ENCODE measurements at regions not wholly inside any gene's neighbourhood (a gene's known extent, or its start where the extent isn't known, plus 50 kb on each side); places are given as distances from the start of the nearest gene placed in this dataset.
A peak's percentile ranks its signal among the peaks of the same experiment; 100 is the strongest.

GRCh38 chr2:736939-737338 lies 59.7 kb upstream of the TMEM18 start:
- FAIRE-seq (no peak), DNase-seq (no peak)
- Histone ChIP-seq H3K36me3 (ENCODE audit: control insufficient read depth in 3 of 3, insufficient read depth in 2 of 3, low read depth in 1 of 3, low read length in 3 of 3) (no peaks in the 10 kb centered on the region), H3K4me1 (ENCODE audit: control insufficient read depth in 3 of 3, insufficient read depth in 2 of 3, low read depth in 1 of 3, low read length in 2 of 3) (peaks cover 0 to 5% (median 0%) of the 10 kb centered on the region in 3 donors), H3K4me3 (ENCODE audit: low read depth in 1 of 3, low read length in 3 of 3) (no peak overlapping the region), H3K27ac (ENCODE audit: low read depth in 1 of 3, low read length in 2 of 3) (no peak overlapping the region), H3K27me3 (ENCODE audit: control insufficient read depth in 3 of 3, insufficient read depth in 3 of 3, low read length in 3 of 3) (peaks cover 0 to 4% (median 0%) of the 10 kb centered on the region in 3 donors), H3K9me3 (ENCODE audit: control insufficient read depth in 2 of 2, insufficient read depth in 1 of 2, low read depth in 1 of 2, low read length in 1 of 2) (no peaks in the 10 kb centered on the region)

GRCh38 chr2:735670-736218 lies 58.5 kb upstream of the TMEM18 start:
- WGBS, 3 donors = 36 to 42% (median 40%) methylated on average over 5 of the region's 5 CpGs

GRCh38 chr2:734496-734895 lies 57.3 kb upstream of the TMEM18 start:
- H3K9me3 ChIP-seq (ENCODE audit: control insufficient read depth in 2 of 2, insufficient read depth in 1 of 2, low read depth in 1 of 2, low read length in 1 of 2) = no peaks in the 10 kb centered on the region
- H3K27me3 ChIP-seq (ENCODE audit: control insufficient read depth in 3 of 3, insufficient read depth in 3 of 3, low read length in 3 of 3) = peaks cover 0 to 3% (median 3%) of the 10 kb centered on the region in 3 donors
- no peak for DNase-seq
- peaks cover 0 to 1% (median 0%) of the 10 kb centered on the region in 3 donors for H3K4me1 ChIP-seq (ENCODE audit: control insufficient read depth in 3 of 3, insufficient read depth in 2 of 3, low read depth in 1 of 3, low read length in 2 of 3)
- no peaks in the 10 kb centered on the region for H3K36me3 ChIP-seq (ENCODE audit: control insufficient read depth in 3 of 3, insufficient read depth in 2 of 3, low read depth in 1 of 3, low read length in 3 of 3)
- WGBS, 3 donors = 89 to 91% (median 90%) methylated on average over 8 of the region's 8 CpGs
- no peak overlapping the region for H3K4me3 ChIP-seq (ENCODE audit: low read depth in 1 of 3, low read length in 3 of 3)
- H3K27ac ChIP-seq (ENCODE audit: low read depth in 1 of 3, low read length in 2 of 3) = no peak overlapping the region
- FAIRE-seq = no peak

More at GRCh38 chr2:735670-736218, 58.5 kb upstream of the TMEM18 start:
- Histone ChIP-seq H3K4me1 (ENCODE audit: control insufficient read depth in 3 of 3, insufficient read depth in 2 of 3, low read depth in 1 of 3, low read length in 2 of 3) (peaks cover 0 to 5% (median 0%) of the 10 kb centered on the region in 3 donors), H3K36me3 (ENCODE audit: control insufficient read depth in 3 of 3, insufficient read depth in 2 of 3, low read depth in 1 of 3, low read length in 3 of 3) (no peaks in the 10 kb centered on the region), H3K27ac (ENCODE audit: low read depth in 1 of 3, low read length in 2 of 3) (no peak overlapping the region), H3K4me3 (ENCODE audit: low read depth in 1 of 3, low read length in 3 of 3) (no peak overlapping the region), H3K9me3 (ENCODE audit: control insufficient read depth in 2 of 2, insufficient read depth in 1 of 2, low read depth in 1 of 2, low read length in 1 of 2) (no peaks in the 10 kb centered on the region), H3K27me3 (ENCODE audit: control insufficient read depth in 3 of 3, insufficient read depth in 3 of 3, low read length in 3 of 3) (peaks cover 0 to 3% (median 3%) of the 10 kb centered on the region in 3 donors)
- no peak for FAIRE-seq
- peak in 1 of 2 donors; percentile 6 for DNase-seq

GRCh38 chr2:733495-733894 lies 56.3 kb upstream of the TMEM18 start:
- Histone ChIP-seq H3K27ac (ENCODE audit: low read depth in 1 of 3, low read length in 2 of 3) (no peak overlapping the region), H3K27me3 (ENCODE audit: control insufficient read depth in 3 of 3, insufficient read depth in 3 of 3, low read length in 3 of 3) (peaks cover 0 to 3% (median under 1%) of the 10 kb centered on the region in 3 donors), H3K36me3 (ENCODE audit: control insufficient read depth in 3 of 3, insufficient read depth in 2 of 3, low read depth in 1 of 3, low read length in 3 of 3) (no peaks in the 10 kb centered on the region), H3K4me3 (ENCODE audit: low read depth in 1 of 3, low read length in 3 of 3) (no peak overlapping the region), H3K9me3 (ENCODE audit: control insufficient read depth in 2 of 2, insufficient read depth in 1 of 2, low read depth in 1 of 2, low read length in 1 of 2) (no peaks in the 10 kb centered on the region), H3K4me1 (ENCODE audit: control insufficient read depth in 3 of 3, insufficient read depth in 2 of 3, low read depth in 1 of 3, low read length in 2 of 3) (no peaks in the 10 kb centered on the region)
- DNase-seq (no peak), FAIRE-seq (no peak)
- 82 to 87% (median 83%) methylated on average over 8 of the region's 8 CpGs for WGBS, 3 donors

GRCh38 chr2:733001-733400 lies 55.8 kb upstream of the TMEM18 start:
- DNase-seq (no peak), FAIRE-seq (no peak)
- H3K4me3 ChIP-seq (ENCODE audit: low read depth in 1 of 3, low read length in 3 of 3) = no peak overlapping the region
- H3K4me1 ChIP-seq (ENCODE audit: control insufficient read depth in 3 of 3, insufficient read depth in 2 of 3, low read depth in 1 of 3, low read length in 2 of 3) = no peaks in the 10 kb centered on the region
- peaks cover 0 to 3% (median 0%) of the 10 kb centered on the region in 3 donors for H3K27me3 ChIP-seq (ENCODE audit: control insufficient read depth in 3 of 3, insufficient read depth in 3 of 3, low read length in 3 of 3)
- H3K36me3 ChIP-seq (ENCODE audit: control insufficient read depth in 3 of 3, insufficient read depth in 2 of 3, low read depth in 1 of 3, low read length in 3 of 3) = no peaks in the 10 kb centered on the region
- WGBS, 3 donors = 90 to 94% (median 93%) methylated on average over 9 to 20 of the region's 20 CpGs
- no peaks in the 10 kb centered on the region for H3K9me3 ChIP-seq (ENCODE audit: control insufficient read depth in 2 of 2, insufficient read depth in 1 of 2, low read depth in 1 of 2, low read length in 1 of 2)
- no peak overlapping the region for H3K27ac ChIP-seq (ENCODE audit: low read depth in 1 of 3, low read length in 2 of 3)

- DNase-seq = no peak
- Histone ChIP-seq H3K27ac (ENCODE audit: low read depth in 1 of 3, low read length in 2 of 3) (no peak overlapping the region), H3K9me3 (ENCODE audit: control insufficient read depth in 2 of 2, insufficient read depth in 1 of 2, low read depth in 1 of 2, low read length in 1 of 2) (no peaks in the 10 kb centered on the region), H3K4me1 (ENCODE audit: control insufficient read depth in 3 of 3, insufficient read depth in 2 of 3, low read depth in 1 of 3, low read length in 2 of 3) (no peaks in the 10 kb centered on the region), H3K36me3 (ENCODE audit: control insufficient read depth in 3 of 3, insufficient read depth in 2 of 3, low read depth in 1 of 3, low read length in 3 of 3) (no peaks in the 10 kb centered on the region), H3K27me3 (ENCODE audit: control insufficient read depth in 3 of 3, insufficient read depth in 3 of 3, low read length in 3 of 3) (peaks cover 0 to 3% (median 0%) of the 10 kb centered on the region in 3 donors), H3K4me3 (ENCODE audit: low read depth in 1 of 3, low read length in 3 of 3) (no peak overlapping the region)
- 34 to 77% (median 74%) methylated on average over 9 to 14 of the region's 14 CpGs for WGBS, 3 donors
- no peak for FAIRE-seq
These were observed 54.5 kb upstream of the TMEM18 start for GRCh38 chr2:731711-732110.

- WGBS, 3 donors = 39 to 50% (median 44%) methylated on average over 10 of the region's 10 CpGs
- no peak for DNase-seq
- FAIRE-seq = no peak
These were observed 52.2 kb upstream of the TMEM18 start for GRCh38 chr2:729376-729861.

GRCh38 chr2:728165-728564 lies 51.0 kb upstream of the TMEM18 start:
- DNase-seq (no peak), FAIRE-seq (no peak)
- no peaks in the 10 kb centered on the region for H3K4me1 ChIP-seq (ENCODE audit: control insufficient read depth in 3 of 3, insufficient read depth in 2 of 3, low read depth in 1 of 3, low read length in 2 of 3)
- no peak overlapping the region for H3K27ac ChIP-seq (ENCODE audit: low read depth in 1 of 3, low read length in 2 of 3)
- no peak overlapping the region for H3K4me3 ChIP-seq (ENCODE audit: low read depth in 1 of 3, low read length in 3 of 3)
- peaks cover 0 to 3% (median 0%) of the 10 kb centered on the region in 3 donors for H3K27me3 ChIP-seq (ENCODE audit: control insufficient read depth in 3 of 3, insufficient read depth in 3 of 3, low read length in 3 of 3)
- H3K36me3 ChIP-seq (ENCODE audit: control insufficient read depth in 3 of 3, insufficient read depth in 2 of 3, low read depth in 1 of 3, low read length in 3 of 3) = no peaks in the 10 kb centered on the region
- H3K9me3 ChIP-seq (ENCODE audit: control insufficient read depth in 2 of 2, insufficient read depth in 1 of 2, low read depth in 1 of 2, low read length in 1 of 2) = no peaks in the 10 kb centered on the region
- WGBS, 3 donors = 82 to 91% (median 91%) methylated on average over 1 of the region's 1 CpG

More at GRCh38 chr2:729376-729861, 52.2 kb upstream of the TMEM18 start:
- Histone ChIP-seq H3K27ac (ENCODE audit: low read depth in 1 of 3, low read length in 2 of 3) (no peak overlapping the region), H3K4me3 (ENCODE audit: low read depth in 1 of 3, low read length in 3 of 3) (no peak overlapping the region), H3K4me1 (ENCODE audit: control insufficient read depth in 3 of 3, insufficient read depth in 2 of 3, low read depth in 1 of 3, low read length in 2 of 3) (no peaks in the 10 kb centered on the region), H3K9me3 (ENCODE audit: control insufficient read depth in 2 of 2, insufficient read depth in 1 of 2, low read depth in 1 of 2, low read length in 1 of 2) (no peaks in the 10 kb centered on the region), H3K27me3 (ENCODE audit: control insufficient read depth in 3 of 3, insufficient read depth in 3 of 3, low read length in 3 of 3) (peaks cover 0 to 3% (median 0%) of the 10 kb centered on the region in 3 donors), H3K36me3 (ENCODE audit: control insufficient read depth in 3 of 3, insufficient read depth in 2 of 3, low read depth in 1 of 3, low read length in 3 of 3) (no peaks in the 10 kb centered on the region)

GRCh38 chr2:727071-727470 lies 49.9 kb upstream of the TMEM18 start:
- H3K36me3 ChIP-seq (ENCODE audit: control insufficient read depth in 3 of 3, insufficient read depth in 2 of 3, low read depth in 1 of 3, low read length in 3 of 3) = no peaks in the 10 kb centered on the region
- H3K27ac ChIP-seq (ENCODE audit: low read depth in 1 of 3, low read length in 2 of 3) = no peak overlapping the region
- DNase-seq (no peak), FAIRE-seq (no peak)
- no peaks in the 10 kb centered on the region for H3K4me1 ChIP-seq (ENCODE audit: control insufficient read depth in 3 of 3, insufficient read depth in 2 of 3, low read depth in 1 of 3, low read length in 2 of 3)
- H3K9me3 ChIP-seq (ENCODE audit: control insufficient read depth in 2 of 2, insufficient read depth in 1 of 2, low read depth in 1 of 2, low read length in 1 of 2) = no peaks in the 10 kb centered on the region
- H3K4me3 ChIP-seq (ENCODE audit: low read depth in 1 of 3, low read length in 3 of 3) = no peak overlapping the region
- WGBS, 3 donors = 55 to 72% (median 68%) methylated on average over 6 of the region's 6 CpGs
- peaks cover 0 to 3% (median 0%) of the 10 kb centered on the region in 3 donors for H3K27me3 ChIP-seq (ENCODE audit: control insufficient read depth in 3 of 3, insufficient read depth in 3 of 3, low read length in 3 of 3)

Data from small intestine (tissue), 7 donors.